SU-DHL-6 (cell line): ENCODE measurements at regions not wholly inside any gene's neighbourhood (a gene's known extent, or its start where the extent isn't known, plus 50 kb on each side); places are given as distances from the start of the nearest gene placed in this dataset.
A peak's percentile ranks its signal among the peaks of the same experiment; 100 is the strongest.

Experiments
- H2AFZ ChIP-seq: fragments of 200-600 bp; sonication (generic); 2 replicates; pipeline ENCODE4 v1.6.1; 2014; ENCODE audit warnings: low read depth, mild to moderate bottlenecking, moderate library complexity, mixed read lengths, antibody characterized with exemption, low read length; ENCODE audit not compliant: severe bottlenecking
- H3F3A ChIP-seq: fragments of 200-600 bp; shearing (Covaris generic); 2 replicates; pipeline ENCODE4 v1.6.0; 2016; ENCODE audit warnings: antibody characterized with exemption, mild to moderate bottlenecking; ENCODE audit not compliant: insufficient read depth
- H3K27ac ChIP-seq: fragments of 200-600 bp; sonication (generic); 2 replicates; pipeline ENCODE4 v1.5.1; 2016; ENCODE audit warnings: low read depth, mild to moderate bottlenecking, low read length, moderate library complexity, mixed read lengths
- H3K27me3 ChIP-seq: fragments of 200-600 bp; sonication (generic), shearing (Covaris generic); 2 replicates; pipeline ENCODE4 v1.6.0; 2014; ENCODE audit warnings: mild to moderate bottlenecking, low read length
- H3K36me3 ChIP-seq: fragments of 200-600 bp; sonication (generic); 2 replicates; pipeline ENCODE4 v1.6.1; 2014; ENCODE audit warnings: mild to moderate bottlenecking, low read length, mixed read lengths
- H3K4me2 ChIP-seq: fragments of 300-600, 200-600 bp; shearing (Covaris generic), sonication (generic); 2 replicates; pipeline ENCODE4 v1.6.0; 2014; ENCODE audit warnings: low read length, low read depth, mild to moderate bottlenecking; ENCODE audit not compliant: poor library complexity, severe bottlenecking
- H3K4me3 ChIP-seq: fragments of 200-600 bp; sonication (generic); 2 replicates; pipeline ENCODE4 v1.5.1; 2014; ENCODE audit warnings: antibody characterized with exemption, low read length, mild to moderate bottlenecking, mixed read lengths; ENCODE audit not compliant: insufficient read depth, poor library complexity, severe bottlenecking
- H3K79me2 ChIP-seq: fragments of 200-600 bp; sonication (generic); 2 replicates; pipeline ENCODE4 v1.6.1; 2014; ENCODE audit warnings: mild to moderate bottlenecking, low read length, moderate library complexity; ENCODE audit not compliant: insufficient read depth
- H3K9ac ChIP-seq: fragments of 200-600 bp; sonication (generic); 2 replicates; pipeline ENCODE4 v1.7.0; 2014; ENCODE audit warnings: mild to moderate bottlenecking, low read length
- H3K9me2 ChIP-seq: fragments of 200-600 bp; sonication (generic); replicated peaks from 2 replicates; pipeline ENCODE4 v1.6.1; 2014; ENCODE audit warnings: low read length; ENCODE audit not compliant: insufficient read depth
- H3K9me3 ChIP-seq: fragments of 200-600 bp; sonication (generic); 2 replicates; pipeline ENCODE4 v1.6.1; 2014; ENCODE audit warnings: low read length, mixed read lengths; ENCODE audit not compliant: insufficient read depth
- H4K20me1 ChIP-seq: fragments of 200-600 bp; sonication (generic); 2 replicates; pipeline ENCODE4 v1.6.1; 2014; ENCODE audit warnings: low read depth, mild to moderate bottlenecking, antibody characterized with exemption, low read length, moderate library complexity, mixed read lengths
- EZH2phosphoT487 ChIP-seq: fragments of 200-600 bp; sonication (generic), shearing (Covaris generic); conservative IDR thresholded peaks from 2 replicates; pipeline ENCODE4 v1.6.1; 2018; ENCODE audit warnings: mild to moderate bottlenecking, antibody characterized with exemption, low read length, moderate library complexity, mixed read lengths
- TF ChIP-seq, protein P1 (sequence below): fragments of 200-600 bp; sonication (generic); IDR thresholded peaks from one replicate; pipeline ENCODE4 v1.5.1; 2017; ENCODE audit warnings: antibody characterized with exemption, mild to moderate bottlenecking, low read length, moderate library complexity; ENCODE audit not compliant: insufficient read depth, poor library complexity, severe bottlenecking

DNA sequence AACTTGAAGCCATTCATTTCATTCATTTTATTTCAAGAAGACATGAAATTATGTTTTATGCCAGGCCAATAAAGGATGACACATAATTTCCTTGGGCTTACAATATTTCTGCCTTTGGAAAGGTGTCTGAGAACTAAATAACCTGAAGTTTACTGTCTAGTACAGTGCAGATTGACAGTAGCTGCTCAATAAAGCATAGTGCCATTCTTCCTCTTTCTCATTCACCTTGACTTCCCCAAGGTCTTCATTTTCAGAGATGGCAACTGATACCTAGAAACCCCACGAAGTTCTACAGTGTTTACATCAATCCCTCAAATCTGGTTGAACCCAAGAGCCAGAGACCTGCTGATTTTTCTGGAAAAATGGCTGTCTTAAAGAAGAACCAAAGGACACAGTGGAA is 144.3 kb upstream of the SYN3 start:
- no peaks in the 10 kb centered on the region for H3K9me3 ChIP-seq
- H3F3A ChIP-seq, result no peaks in the 10 kb centered on the region
- TF ChIP-seq, protein P1, sequence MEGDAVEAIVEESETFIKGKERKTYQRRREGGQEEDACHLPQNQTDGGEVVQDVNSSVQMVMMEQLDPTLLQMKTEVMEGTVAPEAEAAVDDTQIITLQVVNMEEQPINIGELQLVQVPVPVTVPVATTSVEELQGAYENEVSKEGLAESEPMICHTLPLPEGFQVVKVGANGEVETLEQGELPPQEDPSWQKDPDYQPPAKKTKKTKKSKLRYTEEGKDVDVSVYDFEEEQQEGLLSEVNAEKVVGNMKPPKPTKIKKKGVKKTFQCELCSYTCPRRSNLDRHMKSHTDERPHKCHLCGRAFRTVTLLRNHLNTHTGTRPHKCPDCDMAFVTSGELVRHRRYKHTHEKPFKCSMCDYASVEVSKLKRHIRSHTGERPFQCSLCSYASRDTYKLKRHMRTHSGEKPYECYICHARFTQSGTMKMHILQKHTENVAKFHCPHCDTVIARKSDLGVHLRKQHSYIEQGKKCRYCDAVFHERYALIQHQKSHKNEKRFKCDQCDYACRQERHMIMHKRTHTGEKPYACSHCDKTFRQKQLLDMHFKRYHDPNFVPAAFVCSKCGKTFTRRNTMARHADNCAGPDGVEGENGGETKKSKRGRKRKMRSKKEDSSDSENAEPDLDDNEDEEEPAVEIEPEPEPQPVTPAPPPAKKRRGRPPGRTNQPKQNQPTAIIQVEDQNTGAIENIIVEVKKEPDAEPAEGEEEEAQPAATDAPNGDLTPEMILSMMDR, result no peak
- no peaks in the 10 kb centered on the region for H3K79me2 ChIP-seq
- H3K4me3 ChIP-seq, result no peak overlapping the region
- H3K27me3 ChIP-seq, result no peaks in the 10 kb centered on the region
- H4K20me1 ChIP-seq, result no peaks in the 10 kb centered on the region
- no peaks in the 10 kb centered on the region for H3K9me2 ChIP-seq
- no peaks in the 10 kb centered on the region for H3K36me3 ChIP-seq
- H2AFZ ChIP-seq, result no peak overlapping the region
- H3K9ac ChIP-seq, result no peak overlapping the region
- no peak overlapping the region for H3K27ac ChIP-seq
- H3K4me2 ChIP-seq, result no peak overlapping the region

DNA sequence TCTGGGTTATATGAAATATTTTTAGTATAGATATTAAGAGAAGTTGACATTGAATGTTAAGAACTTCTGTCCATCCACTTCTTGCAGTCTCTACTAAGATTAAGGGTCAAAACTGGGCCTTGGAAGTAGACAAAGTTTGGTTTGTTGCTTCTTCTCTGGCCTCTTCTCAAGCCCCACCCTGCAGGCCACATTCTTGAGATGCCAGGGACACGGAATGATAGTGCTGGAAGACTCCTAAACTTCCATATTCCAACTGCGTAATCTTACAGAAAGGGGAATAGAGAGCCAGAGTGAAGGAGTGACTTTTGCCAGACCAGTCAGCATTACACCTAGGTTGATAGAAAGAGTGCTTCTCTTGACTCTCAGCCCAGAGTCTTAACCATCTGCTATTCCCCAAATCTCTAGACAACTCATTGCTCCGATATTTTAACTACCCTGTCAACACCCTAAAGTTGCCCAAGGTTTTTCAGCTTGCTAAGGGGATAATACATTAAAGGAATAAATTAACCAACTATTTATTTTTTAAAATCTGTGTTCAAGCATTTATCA is 136.4 kb upstream of the SYN3 start:
- H3K9me3 ChIP-seq, result no peaks in the 10 kb centered on the region
- H3K4me3 ChIP-seq, result no peak overlapping the region
- H3K9me2 ChIP-seq, result no peaks in the 10 kb centered on the region
- no peak overlapping the region for H3K4me2 ChIP-seq
- H2AFZ ChIP-seq, result no peak overlapping the region
- no peaks in the 10 kb centered on the region for H4K20me1 ChIP-seq
- no peaks in the 10 kb centered on the region for H3K27me3 ChIP-seq
- no peak for TF ChIP-seq EZH2phosphoT487
- H3K9ac ChIP-seq, result no peak overlapping the region
- no peak overlapping the region for H3K27ac ChIP-seq
- no peaks in the 10 kb centered on the region for H3K79me2 ChIP-seq
- no peaks in the 10 kb centered on the region for H3K36me3 ChIP-seq
- peaks cover 18% of the 10 kb centered on the region for H3F3A ChIP-seq

DNA sequence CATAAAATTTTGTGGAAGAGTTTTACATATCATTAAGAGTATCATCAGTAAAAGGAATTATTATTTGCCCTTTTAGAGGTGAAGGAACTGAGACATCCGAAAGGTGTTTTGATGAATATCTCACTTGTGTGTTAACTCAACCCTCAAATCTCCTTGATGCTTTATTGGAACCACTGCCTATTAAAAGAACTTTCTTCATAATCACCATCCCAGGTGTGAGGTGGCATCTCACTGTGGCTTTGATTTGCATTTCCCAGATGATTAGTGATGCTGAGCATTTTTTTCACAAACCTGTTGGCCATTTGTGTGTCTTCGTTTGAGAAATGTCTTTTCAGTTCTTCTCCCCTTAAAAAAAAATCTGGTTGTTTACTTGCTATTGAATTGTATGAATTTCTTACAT is 134.0 kb upstream of the SYN3 start:
- no peaks in the 10 kb centered on the region for H4K20me1 ChIP-seq
- no peak overlapping the region for H2AFZ ChIP-seq
- H3K4me2 ChIP-seq, result peak overlapping the region; percentile 57
- no peaks in the 10 kb centered on the region for H3K36me3 ChIP-seq
- peak overlapping the region; percentile 81 for H3K27ac ChIP-seq
- no peaks in the 10 kb centered on the region for H3K79me2 ChIP-seq
- no peaks in the 10 kb centered on the region for H3K27me3 ChIP-seq
- peaks cover 18% of the 10 kb centered on the region for H3F3A ChIP-seq
- no peaks in the 10 kb centered on the region for H3K9me3 ChIP-seq
- TF ChIP-seq, protein P1, result no peak
- TF ChIP-seq EZH2phosphoT487, result no peak
- H3K9me2 ChIP-seq, result no peaks in the 10 kb centered on the region
- peak overlapping the region; percentile 0; the same call in 1 of the 2 replicates for H3K9ac ChIP-seq
- peak overlapping the region; percentile 3 for H3K4me3 ChIP-seq

DNA sequence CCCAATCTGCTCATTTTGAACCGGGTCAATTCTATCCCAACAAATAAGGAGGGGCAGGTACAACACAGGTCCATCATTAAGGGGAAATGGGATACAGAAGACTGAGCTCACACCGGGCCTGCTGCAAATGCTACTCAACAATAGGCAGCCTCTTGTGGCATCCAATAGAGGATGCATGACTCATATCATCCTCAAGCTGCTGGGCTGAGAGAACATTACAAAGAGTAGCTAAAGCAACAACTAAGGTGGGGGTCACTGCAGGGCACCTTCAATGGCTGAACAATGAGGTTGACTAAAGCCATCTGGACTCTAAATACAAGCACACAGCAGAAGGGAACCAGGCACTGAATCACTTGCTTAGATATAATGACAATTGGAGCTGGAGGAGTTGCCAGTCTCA is 130.1 kb upstream of the SYN3 start:
- H3F3A ChIP-seq, result peaks cover 18% of the 10 kb centered on the region
- TF ChIP-seq EZH2phosphoT487, result no peak
- TF ChIP-seq, protein P1, result no peak
- no peak overlapping the region for H3K4me3 ChIP-seq
- no peaks in the 10 kb centered on the region for H3K9me3 ChIP-seq
- no peak overlapping the region for H3K9ac ChIP-seq
- H3K79me2 ChIP-seq, result no peaks in the 10 kb centered on the region
- no peaks in the 10 kb centered on the region for H4K20me1 ChIP-seq
- H2AFZ ChIP-seq, result no peak overlapping the region
- no peak overlapping the region for H3K4me2 ChIP-seq
- no peaks in the 10 kb centered on the region; the same call in 1 of the 2 replicates for H3K27me3 ChIP-seq
- H3K9me2 ChIP-seq, result no peaks in the 10 kb centered on the region
- no peaks in the 10 kb centered on the region for H3K36me3 ChIP-seq
- no peak overlapping the region for H3K27ac ChIP-seq
